ENCODE measurements at regions not wholly inside any gene's neighbourhood (a gene's known extent, or its start where the extent isn't known, plus 50 kb on each side); places are given as distances from the start of the nearest gene placed in this dataset.

- DNase-seq (ENCODE audit: low read depth, low spot score) (no peak), ATAC-seq (no peak), FAIRE-seq (no peak)
- no peaks in the 10 kb centered on the region for H3K27me3 ChIP-seq (replicated peaks in 1 of 2; ENCODE audit: control insufficient read depth in 2 of 2, insufficient read depth in 2 of 2, low read length in 1 of 2)
- H2AFZ ChIP-seq (ENCODE audit: control insufficient read depth, low read depth, low read length) = no peak overlapping the region
- no peaks in the 10 kb centered on the region for H3K9me3 ChIP-seq (replicated peaks; ENCODE audit: control insufficient read depth, insufficient read depth, low read length)
- no peak overlapping the region for H3K4me3 ChIP-seq
- TF ChIP-seq PRDM15 (CRISPR knock-in tag; IDR thresholded peaks at IDR 0.05) = no peak
- TF ChIP-seq PAX8 (IDR thresholded peaks at IDR 0.05) = no peak
- no peak for TF ChIP-seq ZBTB40 (IDR thresholded peaks at IDR 0.05; ENCODE audit: borderline replicate concordance)
- no peak for TF ChIP-seq SREBF1 (IDR thresholded peaks at IDR 0.05; ENCODE audit: low read length)
- TF ChIP-seq EZH2 (IDR thresholded peaks at IDR 0.05; ENCODE audit: borderline replicate concordance, control insufficient read depth, low read depth, low read length) = no peak
- TF ChIP-seq KAT2A (conservative IDR thresholded peaks at IDR 0.05; ENCODE audit: control insufficient read depth, low read depth, low read length) = no peak
- TF ChIP-seq IKZF2 (IDR thresholded peaks at IDR 0.05) = no peak
- no peak for TF ChIP-seq ZNF274 (IDR thresholded peaks at IDR 0.05; ENCODE audit: insufficient read depth, insufficient read length)
- TF ChIP-seq HDAC6 (IDR thresholded peaks at IDR 0.05; ENCODE audit: unreplicated experiment) = no peak
- TF ChIP-seq CREB1 (IDR thresholded peaks at IDR 0.05; ENCODE audit: low read depth) = no peak
- TF ChIP-seq TARDBP (IDR thresholded peaks at IDR 0.05; ENCODE audit: borderline replicate concordance) = no peak
- TF ChIP-seq MYB (IDR thresholded peaks at IDR 0.05; ENCODE audit: borderline replicate concordance, low read depth, low read length) = no peak
- TF ChIP-seq TCF7 (IDR thresholded peaks at IDR 0.05; ENCODE audit: borderline replicate concordance) = no peak
- TF ChIP-seq NRF1 (conservative IDR thresholded peaks at IDR 0.05; ENCODE audit: low read depth, low read length) = no peak
- no peak for TF ChIP-seq MEF2B (IDR thresholded peaks at IDR 0.05; ENCODE audit: partially characterized antibody, poor library complexity, severe bottlenecking)
- intact Hi-C loops (cut with micrococcal nuclease; ENCODE audit: unreplicated experiment) (no loop called here), in situ Hi-C loops (cut with MboI) (no loop called here)
- no peaks in the 10 kb centered on the region for H3K36me3 ChIP-seq (ENCODE audit: control insufficient read depth in 2 of 2, insufficient read depth in 2 of 2, low read length in 1 of 2)
- no peak overlapping the region for H3K4me2 ChIP-seq (ENCODE audit: control insufficient read depth, insufficient read depth)
- BruUV-seq (replicated peaks) = no TSS peak
- SMC1A ChIA-PET (ENCODE audit: uncharacterized antibody, unreplicated experiment) = interaction anchor here (0.5 kb wide), 1 partner anchor 8 kb away, joined by 3 read pairs; no protein-coding TSS in a partner anchor
- H3K79me2 ChIP-seq (ENCODE audit: control insufficient read depth, insufficient read depth, low read length) = no peaks in the 10 kb centered on the region
- no peak overlapping the region for H3K9ac ChIP-seq (ENCODE audit: control insufficient read depth, insufficient read depth, low read length)
- CTCF ChIA-PET = interaction anchor here (0.6 to 2.0 kb wide), 4 partner anchors 11 to 460 kb away, joined by 3 to 5 read pairs (median 3); no protein-coding TSS in a partner anchor
- no peaks in the 10 kb centered on the region for H4K20me1 ChIP-seq (ENCODE audit: control insufficient read depth, insufficient read depth)
- POLR2A ChIA-PET = no interaction called here
- H3K4me1 ChIP-seq (ENCODE audit: control insufficient read depth, insufficient read depth, low read length) = no peaks in the 10 kb centered on the region
- RAD21 ChIA-PET (ENCODE audit: unreplicated experiment) = no interaction called here
- H3K27ac ChIP-seq (ENCODE audit: control insufficient read depth, insufficient read depth) = no peak overlapping the region
Observed at GRCh38 chr3:20524328-20524727, 338.3 kb upstream of the SGO1 start.
